Progenitor cell of endocrine pancreas (in vitro differentiated cells): ENCODE measurements at regions not wholly inside any gene's neighbourhood (a gene's known extent, or its start where the extent isn't known, plus 50 kb on each side); places are given as distances from the start of the nearest gene placed in this dataset.

Experiments used
- DNase-seq: peaks from one replicate; pipeline ENCODE4 v3.0.0; 2021; ENCODE audit warnings: low spot score; ENCODE audit not compliant: unreplicated experiment
- H3K27ac Mint-ChIP-seq: 2 replicates; pipeline ENCODE4 v1.8.0; 2021; ENCODE audit warnings: mild to moderate bottlenecking, moderate library complexity, mixed read lengths
- H3K27me3 Mint-ChIP-seq: 2 replicates; pipeline ENCODE4 v1.8.0; 2021; ENCODE audit warnings: mixed read lengths
- H3K36me3 Mint-ChIP-seq: 2 replicates; pipeline ENCODE4 v1.8.0; 2022; ENCODE audit warnings: mixed read lengths; ENCODE audit not compliant: insufficient read depth
- H3K4me1 Mint-ChIP-seq: 2 replicates; pipeline ENCODE4 v1.8.0; 2021; ENCODE audit warnings: low read depth, mixed read lengths
- H3K4me3 Mint-ChIP-seq: 2 replicates; pipeline ENCODE4 v1.8.0; 2021; ENCODE audit warnings: low read depth, mild to moderate bottlenecking, moderate library complexity, mixed read lengths
- H3K9me3 Mint-ChIP-seq: 2 replicates; pipeline ENCODE4 v1.8.0; 2021; ENCODE audit warnings: low read depth, mixed read lengths
- CTCF ChIP-seq: fragments of 200-600 bp; sonication (generic); IDR thresholded peaks from one replicate; pipeline ENCODE4 v1.5.0; 2021; ENCODE audit warnings: antibody characterized with exemption, mild to moderate bottlenecking; ENCODE audit not compliant: unreplicated experiment

DNA sequence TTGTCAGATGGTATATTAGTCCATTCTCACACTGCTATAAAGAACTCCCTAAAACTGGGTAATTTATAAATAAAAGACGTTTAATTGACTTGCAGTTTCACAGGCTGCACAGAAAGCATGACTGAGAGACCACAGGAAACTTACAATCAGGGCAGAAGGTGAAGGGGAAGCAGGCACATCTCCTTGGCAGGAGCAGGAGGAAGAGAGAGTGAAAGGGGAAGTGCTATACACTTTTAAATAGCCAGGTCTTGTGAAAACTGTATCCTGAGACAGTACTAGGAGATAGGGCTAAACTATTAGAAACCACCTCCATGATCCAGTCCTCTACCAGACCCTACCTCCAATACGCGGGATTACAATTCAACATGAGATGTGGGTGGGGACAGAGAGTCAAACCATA lies 193.9 kb upstream of the KCNG1 start:
- Mint-ChIP-seq H3K27ac (no peak overlapping the region), H3K4me1 (peaks cover 15% of the 10 kb centered on the region), H3K9me3 (peaks cover 9% of the 10 kb centered on the region), H3K27me3 (peaks cover 28% of the 10 kb centered on the region), H3K36me3 (peaks cover 2% of the 10 kb centered on the region), H3K4me3 (no peak overlapping the region)
- no peak for TF ChIP-seq CTCF
- DNase-seq = no peak

GRCh38 chr20:51212816-51213215 lies 189.9 kb upstream of the KCNG1 start:
- Mint-ChIP-seq H3K9me3 (peaks cover 9% of the 10 kb centered on the region), H3K36me3 (peaks cover 2% of the 10 kb centered on the region), H3K4me3 (no peak overlapping the region), H3K27ac (no peak overlapping the region), H3K4me1 (peaks cover 12% of the 10 kb centered on the region), H3K27me3 (peaks cover 14% of the 10 kb centered on the region)
- DNase-seq = no peak
- no peak for TF ChIP-seq CTCF

- H3K27ac Mint-ChIP-seq = no peak overlapping the region
- H3K27me3 Mint-ChIP-seq = peaks cover 14% of the 10 kb centered on the region
- no peak for DNase-seq
- H3K4me1 Mint-ChIP-seq = peaks cover 16% of the 10 kb centered on the region
- TF ChIP-seq CTCF = no peak
- H3K4me3 Mint-ChIP-seq = no peak overlapping the region
- H3K9me3 Mint-ChIP-seq = no peaks in the 10 kb centered on the region
- no peaks in the 10 kb centered on the region for H3K36me3 Mint-ChIP-seq
Observed at GRCh38 chr20:51211191-51211590, 188.3 kb upstream of the KCNG1 start.

- H3K9me3 Mint-ChIP-seq = no peaks in the 10 kb centered on the region
- no peak for TF ChIP-seq CTCF
- H3K4me1 Mint-ChIP-seq = peaks cover 16% of the 10 kb centered on the region
Observed at GRCh38 chr20:51210084-51210483, 187.2 kb upstream of the KCNG1 start.

DNA sequence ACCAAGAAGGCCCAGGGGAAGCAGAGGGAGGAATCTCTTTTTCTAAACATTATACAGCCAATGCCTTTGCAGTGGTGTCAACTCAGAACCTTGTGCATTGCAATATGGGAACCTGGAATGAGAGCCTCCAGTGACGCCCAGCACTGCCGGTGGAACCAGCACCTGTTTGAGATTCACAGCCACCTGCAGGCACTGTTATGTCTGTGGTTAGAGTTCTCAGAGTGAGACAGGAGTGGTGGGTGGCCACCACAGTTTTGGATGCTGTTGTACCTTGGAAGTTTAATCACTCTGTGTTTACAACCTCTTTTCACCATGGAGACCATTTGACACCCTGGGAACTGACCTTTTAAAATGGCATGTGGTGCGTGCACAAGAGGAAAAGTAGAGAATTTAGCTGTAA lies 185.3 kb upstream of the KCNG1 start:
- peaks cover 14% of the 10 kb centered on the region for H3K4me1 Mint-ChIP-seq
- no peak for TF ChIP-seq CTCF
- H3K27ac Mint-ChIP-seq = no peak overlapping the region
- peaks cover 13% of the 10 kb centered on the region for H3K27me3 Mint-ChIP-seq
- no peaks in the 10 kb centered on the region for H3K36me3 Mint-ChIP-seq
- no peak for DNase-seq
- no peaks in the 10 kb centered on the region for H3K9me3 Mint-ChIP-seq
- no peak overlapping the region for H3K4me3 Mint-ChIP-seq

More at GRCh38 chr20:51210084-51210483, 187.2 kb upstream of the KCNG1 start:
- H3K36me3 Mint-ChIP-seq = no peaks in the 10 kb centered on the region
- H3K27me3 Mint-ChIP-seq = peaks cover 14% of the 10 kb centered on the region
- no peak overlapping the region for H3K4me3 Mint-ChIP-seq
- no peak overlapping the region for H3K27ac Mint-ChIP-seq
- no peak for DNase-seq
